ENCODE measurements at regions not wholly inside any gene's neighbourhood (a gene's known extent, or its start where the extent isn't known, plus 50 kb on each side); places are given as distances from the start of the nearest gene placed in this dataset.
A peak's percentile ranks its signal among the peaks of the same experiment; 100 is the strongest.

- Mint-ChIP-seq H3K27me3 (ENCODE audit: low read depth in 3 of 3) (peaks cover 0 to 2% (median 0%) of the 10 kb centered on the region in 3 donors), H3K9me3 (no peaks in the 10 kb centered on the region), H3K36me3 (peaks cover 0 to 9% of the 10 kb centered on the region in 2 donors), H3K4me3 (no peak overlapping the region), H3K27ac (peak overlapping the region in 3 of 7 donors; percentile 10 to 43 (median 42)), H3K4me1 (peaks cover 47% of the 10 kb centered on the region)
- Histone ChIP-seq H3K27ac (ENCODE audit: low read depth in 1 of 2, low read length in 2 of 2) (peak overlapping the region in 1 of 2 donors; percentile 6), H3K79me2 (ENCODE audit: insufficient read depth, low read length) (no peaks in the 10 kb centered on the region), H3K4me2 (replicated peaks; ENCODE audit: extremely low read depth, low read length, poor library complexity, severe bottlenecking) (no peak overlapping the region), H3K9me3 (replicated peaks in 1 of 2; ENCODE audit: control insufficient read depth in 1 of 2, insufficient read depth in 1 of 2, low read length in 2 of 2) (no peaks in the 10 kb centered on the region), H3K4me3 (replicated peaks in 1 of 3; ENCODE audit: low read depth in 2 of 3, low read length in 3 of 3) (no peak overlapping the region), H3K9ac (ENCODE audit: insufficient read depth, low read length, poor library complexity, severe bottlenecking) (no peak overlapping the region), H3K36me3 (replicated peaks in 1 of 2; ENCODE audit: control insufficient read depth in 1 of 2, insufficient read depth in 2 of 2, low read length in 2 of 2) (no peaks in the 10 kb centered on the region), H3K4me1 (ENCODE audit: control insufficient read depth in 1 of 2, insufficient read depth in 2 of 2, low read length in 2 of 2) (peaks cover 40 to 51% of the 10 kb centered on the region in 2 donors), H2AFZ (ENCODE audit: insufficient read depth, low read depth, low read length, poor library complexity, severe bottlenecking) (peak overlapping the region; percentile 34), H3K27me3 (ENCODE audit: control insufficient read depth in 2 of 2, insufficient read depth in 2 of 2, low read length in 2 of 2) (no peaks in the 10 kb centered on the region), H4K20me1 (ENCODE audit: insufficient read depth, low read length) (no peaks in the 10 kb centered on the region)
- DNase-seq = peak in 1 of 3 donors; percentile 21
- no CpG with 5 or more reads among the region's 13 CpGs for WGBS (ENCODE audit: insufficient coverage)
- intact Hi-C loops (cut with micrococcal nuclease) = loop anchor here (5.0 to 10.0 kb wide), 5 partner anchors 73 to 765 kb away; partner anchors contain the start of genes GPBP1 (in 1 of the 2) and MAP3K1 (in 1 of the 2)
- no peak for TF ChIP-seq CTCF (IDR thresholded peaks at IDR 0.05)
These were observed 176.4 kb upstream of the ANKRD55 start for GRCh38 chr5:56409331-56410190.

GRCh38 chr5:56406838-56407237 lies 173.7 kb upstream of the ANKRD55 start:
- Mint-ChIP-seq H3K27me3 (ENCODE audit: low read depth in 3 of 3) (peaks cover 0 to 2% (median 0%) of the 10 kb centered on the region in 3 donors), H3K27ac (no peak overlapping the region), H3K4me1 (peaks cover 20% of the 10 kb centered on the region), H3K4me3 (no peak overlapping the region), H3K9me3 (no peaks in the 10 kb centered on the region), H3K36me3 (no peaks in the 10 kb centered on the region)
- Histone ChIP-seq H3K4me2 (replicated peaks; ENCODE audit: extremely low read depth, low read length, poor library complexity, severe bottlenecking) (no peak overlapping the region), H3K27ac (ENCODE audit: low read depth in 1 of 2, low read length in 2 of 2) (no peak overlapping the region), H4K20me1 (ENCODE audit: insufficient read depth, low read length) (no peaks in the 10 kb centered on the region), H3K27me3 (ENCODE audit: control insufficient read depth in 2 of 2, insufficient read depth in 2 of 2, low read length in 2 of 2) (no peaks in the 10 kb centered on the region), H3K9ac (ENCODE audit: insufficient read depth, low read length, poor library complexity, severe bottlenecking) (no peak overlapping the region), H3K4me3 (replicated peaks in 1 of 3; ENCODE audit: low read depth in 2 of 3, low read length in 3 of 3) (no peak overlapping the region), H3K9me3 (replicated peaks in 1 of 2; ENCODE audit: control insufficient read depth in 1 of 2, insufficient read depth in 1 of 2, low read length in 2 of 2) (no peaks in the 10 kb centered on the region), H3K4me1 (ENCODE audit: control insufficient read depth in 1 of 2, insufficient read depth in 2 of 2, low read length in 2 of 2) (peaks cover 17 to 24% of the 10 kb centered on the region in 2 donors), H3K36me3 (replicated peaks in 1 of 2; ENCODE audit: control insufficient read depth in 1 of 2, insufficient read depth in 2 of 2, low read length in 2 of 2) (no peaks in the 10 kb centered on the region), H2AFZ (ENCODE audit: insufficient read depth, low read depth, low read length, poor library complexity, severe bottlenecking) (no peak overlapping the region), H3K79me2 (ENCODE audit: insufficient read depth, low read length) (no peaks in the 10 kb centered on the region)
- intact Hi-C loops (cut with micrococcal nuclease) = no loop called here
- no peak for DNase-seq
- TF ChIP-seq CTCF (IDR thresholded peaks at IDR 0.05) = no peak
- 100% methylated on average over 1 of the region's 2 CpGs for WGBS (ENCODE audit: insufficient coverage)
